IPS DF 6.9 (cell line): ENCODE measurements at regions not wholly inside any gene's neighbourhood (a gene's known extent, or its start where the extent isn't known, plus 50 kb on each side); places are given as distances from the start of the nearest gene placed in this dataset.

ENCODE experiments used
- DNase-seq: peaks from one replicate; pipeline ENCODE4 v3.0.0-alpha.2; 2013; ENCODE audit warnings: low read depth, low spot score
- H3K27ac ChIP-seq: one replicate; pipeline ENCODE4 v1.5.1; 2013; ENCODE audit warnings: low read length, control low read depth
- H3K27me3 ChIP-seq: 2 replicates; pipeline ENCODE4 v1.6.1; 2013; ENCODE audit warnings: mild to moderate bottlenecking, low read length; ENCODE audit not compliant: control insufficient read depth, insufficient read depth
- H3K36me3 ChIP-seq: 2 replicates; pipeline ENCODE4 v1.6.1; 2013; ENCODE audit warnings: low read length; ENCODE audit not compliant: control insufficient read depth, insufficient read depth
- H3K4me1 ChIP-seq: 2 replicates; pipeline ENCODE4 v1.6.1; 2013; ENCODE audit warnings: low read length; ENCODE audit not compliant: control insufficient read depth, insufficient read depth
- H3K4me3 ChIP-seq: 2 replicates; pipeline ENCODE4 v1.5.1; 2013; ENCODE audit warnings: mild to moderate bottlenecking, low read length
- H3K9me3 ChIP-seq: 2 replicates; pipeline ENCODE4 v1.6.1; 2013; ENCODE audit warnings: low read length, inconsistent platforms; ENCODE audit not compliant: control insufficient read depth, insufficient read depth
- WGBS: extraction: QIAGEN DNeasy Blood & Tissue Kit; methylation state at CpG from one replicate; pipeline ENCODE4 v1.1.7; 2013; ENCODE audit warnings: mixed read lengths, missing lambda C conversion rate; ENCODE audit not compliant: insufficient read length, insufficient coverage; 5-methylcytosine and 5-hydroxymethylcytosine counted together

DNA sequence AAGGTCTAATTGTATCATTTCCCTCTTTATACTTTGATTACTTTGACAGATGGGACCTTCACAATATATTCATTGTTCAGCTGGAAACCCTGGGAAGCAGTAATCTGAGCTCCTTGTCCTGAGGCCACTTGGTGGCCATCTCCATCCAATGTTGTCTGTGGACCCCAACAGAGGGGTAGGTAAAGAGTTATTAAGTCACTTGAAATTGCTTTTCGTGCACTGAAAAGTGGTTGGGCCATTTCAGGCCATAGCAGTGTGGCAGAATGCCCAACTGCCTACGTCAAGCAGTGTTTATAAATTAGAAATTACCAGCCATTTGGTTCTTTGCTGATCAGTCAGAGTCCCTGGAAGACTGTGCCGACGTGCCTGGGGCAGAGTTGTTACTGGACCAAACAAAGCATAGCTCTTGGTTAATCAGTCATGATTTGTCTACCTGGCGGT lies 308.3 kb upstream of the USP25 start:
- no peaks in the 10 kb centered on the region for H3K27me3 ChIP-seq
- H3K36me3 ChIP-seq = no peaks in the 10 kb centered on the region
- H3K9me3 ChIP-seq = no peaks in the 10 kb centered on the region
- no peak overlapping the region for H3K4me3 ChIP-seq
- H3K4me1 ChIP-seq = no peaks in the 10 kb centered on the region; the same call in 1 of the 2 replicates
- DNase-seq = no peak
- no CpG with 5 or more reads among the region's 5 CpGs for WGBS
- no peak overlapping the region for H3K27ac ChIP-seq

DNA sequence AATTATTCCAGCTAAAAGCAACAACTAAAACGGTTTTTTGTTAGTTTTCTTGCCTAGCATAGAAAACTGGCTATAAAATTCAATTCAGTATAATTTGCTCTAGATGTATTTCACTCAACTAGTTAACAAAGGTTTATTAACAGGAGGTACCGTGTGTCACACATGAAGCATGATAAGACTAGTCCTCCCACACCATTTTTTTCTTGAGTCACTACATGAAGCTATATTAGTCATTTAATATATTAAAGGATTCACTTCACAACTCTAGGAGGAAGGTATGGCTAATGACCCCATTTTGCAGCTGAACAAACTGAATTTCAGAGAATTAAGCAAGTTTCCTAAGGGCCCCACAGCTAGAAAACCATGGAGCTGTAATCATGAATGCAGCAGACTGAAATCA lies 307.8 kb upstream of the USP25 start:
- no peaks in the 10 kb centered on the region; the same call in 1 of the 2 replicates for H3K4me1 ChIP-seq
- no peaks in the 10 kb centered on the region for H3K36me3 ChIP-seq
- no peaks in the 10 kb centered on the region for H3K9me3 ChIP-seq
- WGBS = no CpG with 5 or more reads among the region's 2 CpGs
- H3K4me3 ChIP-seq = no peak overlapping the region
- no peak for DNase-seq
- no peak overlapping the region for H3K27ac ChIP-seq
- H3K27me3 ChIP-seq = no peaks in the 10 kb centered on the region

DNA sequence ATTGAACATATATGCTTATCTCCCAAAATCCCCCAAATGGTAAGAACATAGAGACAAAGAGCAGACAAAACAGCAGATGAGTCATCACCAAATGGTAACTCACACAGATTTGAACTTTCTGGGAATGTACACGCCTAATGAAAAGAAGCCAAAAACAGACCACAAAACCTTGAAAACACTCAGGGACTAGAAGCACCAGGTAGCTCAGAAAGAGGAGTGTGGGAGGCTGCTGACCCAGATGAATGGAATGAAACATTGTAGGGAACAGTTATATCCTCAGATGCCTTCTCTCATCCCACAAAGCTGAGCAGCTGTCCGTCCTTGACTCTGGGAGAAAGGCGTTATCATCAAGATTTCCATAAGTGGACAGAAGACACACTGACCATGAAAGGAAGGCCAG lies 307.0 kb upstream of the USP25 start:
- Histone ChIP-seq H3K4me1 (no peaks in the 10 kb centered on the region; the same call in 1 of the 2 replicates), H3K9me3 (no peaks in the 10 kb centered on the region), H3K27me3 (no peaks in the 10 kb centered on the region), H3K4me3 (no peak overlapping the region), H3K27ac (no peak overlapping the region), H3K36me3 (no peaks in the 10 kb centered on the region)
- DNase-seq = no peak
- no CpG with 5 or more reads among the region's 3 CpGs for WGBS

DNA sequence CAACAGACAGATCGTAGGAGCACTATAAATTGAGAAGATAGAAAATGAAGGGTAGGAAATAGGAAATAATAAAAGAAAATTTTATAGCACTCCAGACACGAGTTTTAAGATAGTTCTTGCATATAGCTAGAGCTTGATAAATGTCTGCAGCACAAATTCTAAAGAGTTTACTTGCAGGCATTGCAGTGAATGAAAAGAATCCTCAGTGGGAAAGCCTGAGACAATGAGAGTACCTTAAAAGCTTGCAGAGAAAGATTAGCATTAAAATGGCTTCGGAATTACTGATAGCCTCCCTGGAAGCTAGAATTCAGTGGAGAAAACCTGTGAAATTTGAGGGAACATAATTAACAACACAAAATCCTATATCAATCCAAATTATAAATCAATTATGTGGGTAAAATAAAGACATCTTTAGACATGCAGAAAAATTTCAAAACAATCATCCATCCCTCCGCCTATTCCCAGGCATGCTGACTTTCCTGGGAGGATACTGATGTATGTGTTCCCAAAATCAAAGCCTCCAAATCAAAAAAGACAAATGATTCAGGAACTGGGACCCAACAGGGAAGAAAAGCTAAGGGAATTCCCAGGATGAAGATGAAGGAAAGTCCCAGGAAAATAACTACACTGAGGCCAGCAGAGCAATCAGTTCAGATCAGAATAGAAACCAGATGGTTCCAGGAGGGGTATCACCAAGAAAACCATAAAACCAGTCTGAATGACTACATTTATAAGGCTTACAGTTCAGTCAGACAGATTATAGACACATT lies 305.9 kb upstream of the USP25 start:
- DNase-seq = no peak
- H3K27ac ChIP-seq = no peak overlapping the region
- WGBS = no CpG with 5 or more reads among the region's 4 CpGs
- H3K4me1 ChIP-seq = no peaks in the 10 kb centered on the region; the same call in 1 of the 2 replicates
- H3K4me3 ChIP-seq = no peak overlapping the region
- no peaks in the 10 kb centered on the region for H3K27me3 ChIP-seq
- no peaks in the 10 kb centered on the region for H3K36me3 ChIP-seq
- no peaks in the 10 kb centered on the region for H3K9me3 ChIP-seq

DNA sequence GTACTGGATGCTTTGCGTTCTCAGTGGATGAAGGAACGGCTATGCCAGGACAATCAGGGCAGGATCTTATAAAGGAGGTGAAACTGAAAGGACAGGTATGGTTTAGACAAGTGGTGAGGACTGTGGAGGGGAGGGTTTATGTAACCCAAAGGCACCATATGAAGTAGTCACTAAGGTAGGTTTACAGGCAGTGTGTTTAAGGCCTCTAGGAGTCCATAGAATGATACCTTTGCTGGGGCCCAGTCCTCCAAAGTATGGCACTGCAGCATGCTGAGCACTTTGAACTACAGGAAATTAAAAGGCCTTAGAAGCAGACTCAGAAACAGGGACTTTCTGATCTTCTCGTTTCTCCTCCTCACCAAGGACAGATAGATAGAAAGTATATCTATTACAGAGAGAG lies 304.7 kb upstream of the USP25 start:
- WGBS = no CpG with 5 or more reads among the region's 3 CpGs
- H3K27me3 ChIP-seq = no peaks in the 10 kb centered on the region
- no peaks in the 10 kb centered on the region; the same call in 1 of the 2 replicates for H3K4me1 ChIP-seq
- no peaks in the 10 kb centered on the region for H3K36me3 ChIP-seq
- no peaks in the 10 kb centered on the region for H3K9me3 ChIP-seq
- no peak overlapping the region for H3K4me3 ChIP-seq
- DNase-seq = no peak
- no peak overlapping the region for H3K27ac ChIP-seq

DNA sequence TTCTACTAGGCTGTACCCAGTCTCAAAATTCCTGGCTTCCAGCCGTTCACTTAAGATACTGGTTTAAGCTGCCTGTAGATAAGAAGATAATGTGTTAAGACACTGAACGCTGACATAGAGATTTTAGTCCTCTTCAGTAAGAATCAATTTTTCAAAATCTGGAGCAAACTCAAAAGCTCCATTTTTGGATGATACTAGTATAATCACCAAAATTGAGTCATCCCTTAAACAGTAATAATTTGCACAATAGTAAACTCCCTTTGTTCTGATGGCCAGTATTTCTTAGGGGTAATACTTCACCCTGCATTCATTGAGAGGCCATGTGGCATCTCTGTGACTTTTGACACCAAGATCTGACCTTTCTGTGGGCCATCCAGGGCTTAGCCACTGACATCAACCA lies 299.8 kb upstream of the USP25 start:
- Histone ChIP-seq H3K4me1 (no peaks in the 10 kb centered on the region; the same call in none of the 2 replicates), H3K4me3 (no peak overlapping the region), H3K27me3 (no peaks in the 10 kb centered on the region), H3K9me3 (no peaks in the 10 kb centered on the region), H3K36me3 (no peaks in the 10 kb centered on the region), H3K27ac (no peak overlapping the region)
- no CpG with 5 or more reads among the region's 2 CpGs for WGBS
- no peak for DNase-seq

DNA sequence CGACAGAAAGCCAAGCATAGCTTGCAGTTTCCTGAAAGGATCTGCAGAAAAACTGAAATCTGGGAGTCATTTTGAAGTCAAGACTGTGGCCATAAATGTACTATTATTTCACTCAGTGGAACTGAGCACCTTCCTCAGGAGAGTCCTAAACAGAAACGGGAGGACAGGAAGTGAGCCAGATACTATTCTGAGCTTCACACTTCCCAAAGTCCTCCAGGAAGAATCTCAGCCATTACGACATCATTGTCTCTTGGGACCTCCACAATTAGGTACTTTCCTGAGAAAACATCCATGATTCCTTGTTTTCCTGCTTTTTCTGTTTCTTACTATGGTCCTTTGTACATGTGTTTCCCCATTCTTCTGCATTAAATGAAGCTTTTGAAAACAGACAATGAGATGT lies 299.2 kb upstream of the USP25 start:
- no peak for DNase-seq
- H3K4me1 ChIP-seq = no peaks in the 10 kb centered on the region; the same call in 1 of the 2 replicates
- H3K36me3 ChIP-seq = no peaks in the 10 kb centered on the region
- no peak overlapping the region for H3K27ac ChIP-seq
- H3K9me3 ChIP-seq = no peaks in the 10 kb centered on the region
- no peak overlapping the region for H3K4me3 ChIP-seq
- H3K27me3 ChIP-seq = no peaks in the 10 kb centered on the region
- WGBS = no CpG with 5 or more reads among the region's 3 CpGs

DNA sequence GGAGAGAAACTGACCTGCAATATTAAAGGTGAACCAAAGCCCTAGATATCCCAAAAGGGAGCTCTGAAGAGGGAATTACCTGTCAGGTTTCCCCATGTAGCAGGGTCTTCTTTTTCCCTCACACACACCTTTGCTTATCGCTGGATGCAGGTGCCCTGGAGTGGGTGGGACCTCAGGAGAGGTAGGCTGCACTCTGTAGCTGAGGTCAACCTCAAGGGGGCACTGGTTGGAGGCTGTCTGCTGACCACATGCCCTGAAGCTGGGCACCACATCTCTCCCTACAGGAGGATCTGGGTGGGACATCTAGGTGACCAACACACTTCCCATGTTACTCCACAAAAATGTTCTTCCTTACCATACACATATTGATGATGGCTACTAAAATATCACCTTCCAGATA lies 298.7 kb upstream of the USP25 start:
- Histone ChIP-seq H3K4me3 (no peak overlapping the region), H3K36me3 (no peaks in the 10 kb centered on the region), H3K27me3 (no peaks in the 10 kb centered on the region), H3K4me1 (no peaks in the 10 kb centered on the region; the same call in 1 of the 2 replicates), H3K9me3 (no peaks in the 10 kb centered on the region), H3K27ac (no peak overlapping the region)
- WGBS = no CpG with 5 or more reads among the region's 1 CpG
- no peak for DNase-seq

- no peaks in the 10 kb centered on the region for H3K27me3 ChIP-seq
- no peak overlapping the region for H3K27ac ChIP-seq
- H3K36me3 ChIP-seq = no peaks in the 10 kb centered on the region
- no CpG with 5 or more reads among the region's 4 CpGs for WGBS
- no peak overlapping the region for H3K4me3 ChIP-seq
- DNase-seq = no peak
- no peaks in the 10 kb centered on the region; the same call in 1 of the 2 replicates for H3K4me1 ChIP-seq
- H3K9me3 ChIP-seq = no peaks in the 10 kb centered on the region
Observed at GRCh38 chr21:15433091-15433490, 296.7 kb upstream of the USP25 start.

GRCh38 chr21:15434163-15434905 lies 295.4 kb upstream of the USP25 start:
- Histone ChIP-seq H3K9me3 (no peaks in the 10 kb centered on the region), H3K27me3 (no peaks in the 10 kb centered on the region), H3K4me3 (no peak overlapping the region), H3K4me1 (no peaks in the 10 kb centered on the region; the same call in 1 of the 2 replicates), H3K36me3 (no peaks in the 10 kb centered on the region), H3K27ac (no peak overlapping the region)
- DNase-seq = no peak
- WGBS = no CpG with 5 or more reads among the region's 2 CpGs
